ENCODE measurements at regions not wholly inside any gene's neighbourhood (a gene's known extent, or its start where the extent isn't known, plus 50 kb on each side); places are given as distances from the start of the nearest gene placed in this dataset.

DNA sequence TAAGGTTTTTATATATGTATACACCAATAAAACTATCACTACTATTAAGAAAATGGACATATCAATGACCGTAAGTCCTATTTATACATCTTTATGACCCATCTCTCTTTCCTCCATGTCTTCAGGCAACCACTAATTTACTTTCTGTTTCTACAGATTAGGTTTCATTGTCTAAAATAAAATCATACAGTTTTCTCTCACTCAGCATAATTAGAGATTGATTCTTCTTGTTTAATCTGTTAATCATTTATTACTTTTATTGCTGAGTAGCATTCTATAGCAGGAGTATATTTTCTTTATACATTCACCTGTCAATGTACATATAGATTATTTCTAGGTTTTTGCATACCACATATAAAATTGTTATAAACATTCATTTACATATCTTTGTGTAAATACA is 388.0 kb downstream of the RFPL4B start:
- TF ChIP-seq, protein P1, sequence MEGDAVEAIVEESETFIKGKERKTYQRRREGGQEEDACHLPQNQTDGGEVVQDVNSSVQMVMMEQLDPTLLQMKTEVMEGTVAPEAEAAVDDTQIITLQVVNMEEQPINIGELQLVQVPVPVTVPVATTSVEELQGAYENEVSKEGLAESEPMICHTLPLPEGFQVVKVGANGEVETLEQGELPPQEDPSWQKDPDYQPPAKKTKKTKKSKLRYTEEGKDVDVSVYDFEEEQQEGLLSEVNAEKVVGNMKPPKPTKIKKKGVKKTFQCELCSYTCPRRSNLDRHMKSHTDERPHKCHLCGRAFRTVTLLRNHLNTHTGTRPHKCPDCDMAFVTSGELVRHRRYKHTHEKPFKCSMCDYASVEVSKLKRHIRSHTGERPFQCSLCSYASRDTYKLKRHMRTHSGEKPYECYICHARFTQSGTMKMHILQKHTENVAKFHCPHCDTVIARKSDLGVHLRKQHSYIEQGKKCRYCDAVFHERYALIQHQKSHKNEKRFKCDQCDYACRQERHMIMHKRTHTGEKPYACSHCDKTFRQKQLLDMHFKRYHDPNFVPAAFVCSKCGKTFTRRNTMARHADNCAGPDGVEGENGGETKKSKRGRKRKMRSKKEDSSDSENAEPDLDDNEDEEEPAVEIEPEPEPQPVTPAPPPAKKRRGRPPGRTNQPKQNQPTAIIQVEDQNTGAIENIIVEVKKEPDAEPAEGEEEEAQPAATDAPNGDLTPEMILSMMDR (IDR thresholded peaks at IDR 0.05) = no peak
- TF ChIP-seq POLR2A (IDR thresholded peaks at IDR 0.05; ENCODE audit: low read depth) (no peak), POLR2AphosphoS5 (IDR thresholded peaks at IDR 0.05) (no peak), EP300 (IDR thresholded peaks at IDR 0.05) (no peak)
